IPS-15b (cell line): ENCODE measurements at regions not wholly inside any gene's neighbourhood (a gene's known extent, or its start where the extent isn't known, plus 50 kb on each side); places are given as distances from the start of the nearest gene placed in this dataset.

Experiments
- H3K27me3 ChIP-seq: one replicate; pipeline ENCODE4 v1.6.1; 2013; ENCODE audit warnings: low read length; ENCODE audit not compliant: control insufficient read depth, insufficient read depth
- H3K36me3 ChIP-seq: one replicate; pipeline ENCODE4 v1.6.1; 2013; ENCODE audit warnings: low read length; ENCODE audit not compliant: control insufficient read depth, insufficient read depth
- H3K4me1 ChIP-seq: one replicate; pipeline ENCODE4 v1.6.1; 2013; ENCODE audit warnings: mild to moderate bottlenecking, low read length; ENCODE audit not compliant: control insufficient read depth, insufficient read depth
- H3K4me3 ChIP-seq: one replicate; pipeline ENCODE4 v1.5.1; 2013; ENCODE audit warnings: low read depth, low read length
- H3K9ac ChIP-seq: one replicate; pipeline ENCODE4 v1.6.1; 2013; ENCODE audit warnings: low read depth, mild to moderate bottlenecking, low read length
- H3K9me3 ChIP-seq: one replicate; pipeline ENCODE4 v1.6.1; 2013; ENCODE audit warnings: mild to moderate bottlenecking, low read length; ENCODE audit not compliant: control insufficient read depth, insufficient read depth

DNA sequence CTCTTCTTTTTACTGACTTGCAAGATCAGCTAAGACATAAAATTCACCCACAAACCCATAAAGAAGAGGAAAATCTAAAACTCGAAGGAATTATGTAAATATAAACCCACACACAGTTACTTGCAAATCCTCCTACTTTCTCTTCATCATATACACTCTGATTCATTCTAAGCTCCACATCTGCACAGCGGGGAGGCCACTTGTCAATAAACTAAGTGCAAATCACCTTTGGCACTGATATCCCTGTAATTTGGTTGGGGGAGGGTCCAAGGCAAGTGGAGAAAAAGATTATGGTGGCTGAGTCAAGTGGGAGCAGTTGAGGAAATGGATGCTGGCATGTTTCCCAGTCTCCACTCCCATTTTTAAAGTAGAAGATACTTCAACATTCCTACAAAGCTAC lies 596.5 kb downstream of the MATN1 start:
- no peaks in the 10 kb centered on the region for H3K9me3 ChIP-seq
- no peak overlapping the region for H3K4me3 ChIP-seq
- H3K27me3 ChIP-seq: no peaks in the 10 kb centered on the region
- H3K9ac ChIP-seq: no peak overlapping the region
- H3K36me3 ChIP-seq: no peaks in the 10 kb centered on the region
- H3K4me1 ChIP-seq: no peaks in the 10 kb centered on the region

DNA sequence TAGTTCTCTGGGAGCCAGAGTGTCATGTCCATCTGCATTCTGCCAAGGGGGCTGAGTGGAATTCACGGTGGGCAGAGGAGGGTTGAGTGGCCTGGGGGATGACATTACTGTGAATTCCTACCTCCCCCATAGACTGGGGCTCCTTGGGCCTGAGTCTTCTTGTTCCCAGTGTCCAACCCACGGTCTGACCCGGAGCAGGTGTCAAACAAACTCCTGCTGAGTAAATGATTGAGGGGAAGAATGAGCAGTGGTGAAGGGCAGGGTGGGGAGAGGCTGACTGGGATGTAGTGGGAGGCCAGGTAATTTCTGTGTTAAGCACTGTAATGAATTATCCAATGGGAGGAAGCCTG lies 597.6 kb downstream of the MATN1 start:
- Histone ChIP-seq H3K36me3 (no peaks in the 10 kb centered on the region), H3K4me1 (no peaks in the 10 kb centered on the region), H3K4me3 (no peak overlapping the region), H3K27me3 (no peaks in the 10 kb centered on the region), H3K9ac (no peak overlapping the region), H3K9me3 (no peaks in the 10 kb centered on the region)

DNA sequence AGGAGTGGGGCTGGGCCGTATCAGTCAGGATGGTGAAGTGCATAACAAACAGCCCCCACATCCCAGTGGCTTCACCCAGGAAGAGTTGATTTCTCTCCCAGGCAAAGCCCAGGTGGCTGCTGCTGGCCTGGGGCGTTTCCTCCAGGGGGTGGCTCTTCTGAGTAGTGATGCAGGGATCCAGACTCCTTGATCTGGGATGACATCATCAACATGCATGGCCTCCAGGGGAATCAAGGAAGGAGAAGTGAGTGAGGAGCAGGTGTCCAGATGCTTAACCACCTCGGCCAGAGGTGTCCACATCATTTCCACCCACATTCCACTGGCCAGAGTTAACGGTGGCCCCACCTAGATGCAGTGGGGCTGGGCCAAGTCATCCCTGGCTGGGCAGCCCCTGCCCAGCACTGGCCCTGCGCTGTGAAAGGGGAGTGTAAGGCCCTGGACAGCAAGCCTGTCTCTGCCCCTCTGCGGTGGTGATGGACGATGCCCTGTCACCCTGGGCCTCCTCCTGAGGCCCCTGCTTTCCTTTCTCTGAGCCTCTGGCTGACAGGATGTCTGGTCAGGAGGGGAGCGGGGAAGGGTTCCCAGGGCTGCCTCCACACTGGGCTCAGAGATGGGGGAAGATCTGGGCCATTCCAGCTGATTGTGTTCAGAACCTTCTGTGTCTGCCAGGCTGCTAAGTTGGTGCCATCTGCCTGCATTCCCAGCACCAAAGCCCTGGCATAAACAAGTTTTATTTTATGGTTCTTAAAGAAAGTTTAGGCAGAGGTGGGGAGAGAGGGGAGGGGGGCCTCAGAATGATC lies 598.2 kb downstream of the MATN1 start:
- Histone ChIP-seq H3K36me3 (no peaks in the 10 kb centered on the region), H3K4me3 (no peak overlapping the region), H3K9ac (no peak overlapping the region), H3K9me3 (no peaks in the 10 kb centered on the region), H3K27me3 (no peaks in the 10 kb centered on the region), H3K4me1 (no peaks in the 10 kb centered on the region)

DNA sequence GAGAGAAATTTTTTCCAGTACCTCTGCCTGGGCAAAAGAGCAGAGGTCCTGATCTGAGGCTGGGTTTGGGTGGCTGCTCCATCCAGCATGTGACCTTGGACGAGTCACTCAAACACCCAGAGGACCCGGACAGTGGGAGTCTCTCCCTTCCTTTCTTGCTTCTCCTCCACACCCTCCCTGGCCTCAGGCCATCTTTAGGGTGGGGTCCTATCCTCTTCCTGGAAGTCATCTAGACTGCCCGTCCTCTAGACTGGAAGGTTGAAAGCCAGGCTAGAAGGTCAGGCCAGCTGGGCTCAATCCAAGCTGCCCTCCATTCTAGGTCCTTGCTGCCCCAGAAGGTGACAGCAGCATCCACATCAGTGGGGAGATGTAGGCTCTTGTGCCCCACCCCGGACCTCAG lies 599.5 kb downstream of the MATN1 start:
- Histone ChIP-seq H3K36me3 (no peaks in the 10 kb centered on the region), H3K4me1 (no peaks in the 10 kb centered on the region), H3K4me3 (no peak overlapping the region), H3K9ac (no peak overlapping the region), H3K27me3 (no peaks in the 10 kb centered on the region), H3K9me3 (no peaks in the 10 kb centered on the region)

DNA sequence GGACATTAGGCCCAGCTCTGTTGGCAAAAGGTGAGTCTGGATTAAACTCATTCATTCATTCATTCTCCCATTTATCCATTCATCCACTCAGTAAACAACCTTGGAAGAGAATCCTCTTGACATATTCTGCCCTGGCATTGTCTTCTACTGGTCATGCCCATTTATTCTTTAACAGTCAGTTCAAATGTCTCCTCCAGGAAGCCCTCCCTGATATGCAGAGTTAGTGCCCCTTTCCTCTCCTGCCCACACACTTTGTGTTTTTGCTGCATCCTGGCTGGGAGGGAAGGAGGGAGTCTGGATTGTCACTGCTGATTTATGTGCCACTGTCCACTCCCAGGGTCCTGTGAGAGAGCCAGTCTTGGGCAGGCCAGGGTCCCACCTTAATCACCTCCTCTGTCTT lies 600.3 kb downstream of the MATN1 start:
- Histone ChIP-seq H3K9me3 (no peaks in the 10 kb centered on the region), H3K27me3 (no peaks in the 10 kb centered on the region), H3K9ac (no peak overlapping the region), H3K36me3 (no peaks in the 10 kb centered on the region), H3K4me1 (no peaks in the 10 kb centered on the region), H3K4me3 (no peak overlapping the region)

DNA sequence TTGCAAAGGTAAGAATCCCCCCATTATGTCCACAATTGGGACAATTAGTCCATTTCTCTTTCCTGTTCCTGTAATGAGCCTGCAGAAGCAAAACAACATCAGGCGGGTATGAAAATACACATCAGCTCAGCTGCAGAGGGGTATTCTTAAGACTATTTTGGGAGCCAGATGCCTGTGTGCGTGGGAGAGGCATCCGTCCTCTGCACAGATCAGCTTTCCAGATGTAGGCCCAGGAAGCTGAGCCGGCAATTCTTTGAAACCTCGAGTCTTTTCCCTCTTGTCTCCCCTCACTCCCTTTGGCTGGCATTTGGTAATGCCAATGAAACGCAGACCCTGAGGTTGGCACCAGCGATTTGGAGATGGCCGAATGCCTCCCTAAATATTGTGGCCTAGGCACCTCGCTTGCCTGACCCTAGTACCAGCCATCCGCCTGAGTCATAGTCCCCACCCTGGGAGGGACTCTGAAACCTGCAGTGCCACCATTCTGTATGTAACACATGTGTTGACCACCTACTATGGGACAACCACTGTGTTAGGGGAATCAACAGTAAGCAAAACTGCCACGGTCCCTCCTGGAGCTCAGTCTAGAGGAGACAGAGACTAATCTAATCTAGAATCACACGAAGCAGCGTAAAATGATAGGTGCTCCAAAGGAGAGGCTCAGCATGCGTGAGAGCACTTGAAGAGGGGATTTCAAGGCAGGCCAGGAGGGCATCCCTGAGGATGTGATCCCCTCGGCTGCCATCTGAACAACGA lies 603.0 kb downstream of the MATN1 start:
- no peaks in the 10 kb centered on the region for H3K4me1 ChIP-seq
- no peaks in the 10 kb centered on the region for H3K27me3 ChIP-seq
- H3K9ac ChIP-seq: no peak overlapping the region
- no peaks in the 10 kb centered on the region for H3K36me3 ChIP-seq
- H3K4me3 ChIP-seq: no peak overlapping the region
- no peaks in the 10 kb centered on the region for H3K9me3 ChIP-seq

DNA sequence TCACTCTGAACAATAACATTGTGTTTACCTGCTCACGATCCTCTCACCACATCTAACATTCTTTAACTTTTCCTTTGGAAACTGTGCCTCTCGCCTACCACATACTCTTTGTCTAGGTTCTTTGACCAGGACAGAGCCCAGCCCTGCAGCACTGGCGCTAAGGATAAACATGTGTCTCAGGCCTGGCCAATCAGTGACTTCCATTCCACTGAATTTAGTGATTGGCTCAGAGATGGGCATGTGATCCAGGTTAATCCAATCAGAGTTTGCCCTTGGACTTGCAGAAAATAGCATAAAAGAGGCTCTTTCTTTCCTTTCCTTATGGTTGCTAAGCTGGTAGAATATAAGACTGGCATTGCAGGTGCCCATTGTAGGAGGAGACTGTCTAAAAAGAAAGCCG lies 605.7 kb downstream of the MATN1 start:
- no peaks in the 10 kb centered on the region for H3K36me3 ChIP-seq

DNA sequence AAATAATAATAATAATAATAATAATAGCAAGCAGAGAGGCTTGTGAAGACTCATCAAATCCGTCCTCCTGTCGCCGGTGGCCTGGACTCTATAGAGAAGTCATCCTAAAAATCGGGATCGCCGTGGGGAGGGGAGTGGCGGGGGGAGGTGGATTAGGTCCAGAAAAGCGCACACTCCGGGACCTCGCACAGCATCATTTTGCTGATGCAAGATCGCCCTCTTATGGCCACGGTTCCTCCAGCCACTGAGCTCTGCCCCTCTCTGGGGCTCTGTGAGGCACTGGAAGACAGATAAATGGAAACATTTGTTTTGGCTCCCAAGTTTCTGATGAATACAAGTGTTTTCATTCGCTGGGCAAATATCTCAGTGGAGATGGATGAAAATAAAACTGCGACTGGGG lies 612.0 kb downstream of the MATN1 start:
- no peaks in the 10 kb centered on the region for H3K27me3 ChIP-seq
- H3K4me1 ChIP-seq: no peaks in the 10 kb centered on the region
- H3K4me3 ChIP-seq: no peak overlapping the region
- no peaks in the 10 kb centered on the region for H3K9me3 ChIP-seq
- no peak overlapping the region for H3K9ac ChIP-seq
- H3K36me3 ChIP-seq: no peaks in the 10 kb centered on the region

More for the DNA sequence above, 605.7 kb downstream of the MATN1 start:
- no peak overlapping the region for H3K4me3 ChIP-seq
- H3K9me3 ChIP-seq: no peaks in the 10 kb centered on the region
- H3K4me1 ChIP-seq: no peaks in the 10 kb centered on the region
- H3K9ac ChIP-seq: no peak overlapping the region
- H3K27me3 ChIP-seq: no peaks in the 10 kb centered on the region

DNA sequence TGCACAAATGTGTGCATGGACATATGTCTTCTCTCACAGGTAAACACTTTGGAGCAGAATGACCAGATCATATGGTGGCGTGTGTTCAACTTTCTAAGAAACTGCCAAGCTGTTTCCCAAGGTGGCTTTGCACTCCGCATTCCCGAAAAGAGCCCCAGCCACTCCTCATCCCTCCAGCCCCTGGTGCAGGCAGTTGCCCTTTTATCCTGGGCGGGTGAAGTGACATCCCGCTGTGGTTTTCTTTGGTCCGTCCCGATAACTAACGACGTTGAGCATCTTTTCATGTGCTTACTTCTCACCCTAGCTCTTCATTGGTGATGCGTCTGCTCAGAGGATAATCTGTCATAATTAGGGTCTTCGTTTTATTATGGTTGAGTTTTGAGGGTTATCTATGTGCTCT lies 612.5 kb downstream of the MATN1 start:
- Histone ChIP-seq H3K4me3 (no peak overlapping the region), H3K27me3 (no peaks in the 10 kb centered on the region), H3K9ac (no peak overlapping the region), H3K9me3 (no peaks in the 10 kb centered on the region), H3K4me1 (no peaks in the 10 kb centered on the region), H3K36me3 (no peaks in the 10 kb centered on the region)

DNA sequence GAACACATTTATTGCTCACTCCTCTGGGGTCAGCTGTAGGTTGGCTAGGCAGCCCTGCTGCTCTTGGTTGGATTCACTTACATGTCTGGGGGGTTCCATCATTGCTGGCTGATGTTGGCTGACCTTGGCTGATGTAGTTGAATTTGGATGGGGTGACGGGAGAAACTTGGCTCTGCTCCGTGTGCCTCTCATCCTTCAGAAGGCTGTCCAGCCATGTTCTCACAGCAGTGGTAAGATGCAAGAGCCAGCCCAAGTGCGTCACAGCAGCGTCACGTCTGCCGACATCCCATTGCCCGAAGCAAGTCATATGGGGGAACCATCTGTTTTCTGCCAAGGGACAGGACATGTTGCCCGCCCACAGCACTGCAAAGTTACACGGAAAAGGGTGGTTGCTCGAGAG lies 613.5 kb downstream of the MATN1 start:
- Histone ChIP-seq H3K36me3 (no peaks in the 10 kb centered on the region), H3K9ac (no peak overlapping the region), H3K4me1 (no peaks in the 10 kb centered on the region), H3K27me3 (no peaks in the 10 kb centered on the region), H3K9me3 (no peaks in the 10 kb centered on the region), H3K4me3 (no peak overlapping the region)

DNA sequence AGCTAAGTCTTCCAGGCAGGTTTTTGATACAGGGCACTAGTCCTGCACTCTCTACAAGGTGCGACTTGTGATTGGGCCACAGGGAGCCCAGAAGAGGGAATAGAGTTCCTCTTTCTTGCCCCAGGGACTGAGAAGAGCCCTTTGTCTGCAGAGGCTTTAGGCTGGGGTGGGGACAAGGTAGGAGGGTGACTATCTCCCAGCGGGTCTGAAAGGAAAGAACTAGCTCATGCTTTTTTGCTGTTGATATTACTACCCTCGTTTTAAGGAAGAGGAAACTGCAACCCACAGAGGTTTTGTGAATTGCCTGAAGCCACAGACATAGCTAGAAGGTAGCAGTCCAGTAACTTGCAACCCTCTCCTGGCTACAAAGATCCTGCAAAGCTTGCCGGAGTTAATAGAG lies 615.2 kb downstream of the MATN1 start:
- H3K9ac ChIP-seq: no peak overlapping the region
- H3K36me3 ChIP-seq: no peaks in the 10 kb centered on the region
- H3K4me3 ChIP-seq: no peak overlapping the region
- no peaks in the 10 kb centered on the region for H3K27me3 ChIP-seq
- H3K4me1 ChIP-seq: no peaks in the 10 kb centered on the region
- no peaks in the 10 kb centered on the region for H3K9me3 ChIP-seq

DNA sequence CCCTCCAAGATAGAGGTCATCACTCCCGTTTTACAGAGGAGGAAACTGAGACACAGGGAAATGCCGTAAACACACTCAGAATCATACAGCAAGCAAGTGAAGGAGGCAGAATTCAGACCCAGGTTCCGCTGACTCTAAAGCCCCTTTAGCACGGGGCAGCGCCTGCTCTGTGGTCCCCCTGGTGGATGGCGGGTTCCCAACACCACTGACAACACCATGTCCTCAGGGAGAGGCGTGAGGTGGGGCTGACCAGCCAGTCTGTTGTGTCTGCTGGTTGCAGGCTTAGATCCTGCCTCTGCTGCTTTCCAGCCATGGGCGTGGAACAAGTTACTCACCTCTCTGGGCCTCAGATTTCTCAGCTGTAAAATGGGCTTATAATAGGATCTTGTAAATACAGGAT lies 617.3 kb downstream of the MATN1 start:
- no peaks in the 10 kb centered on the region for H3K4me1 ChIP-seq
- no peak overlapping the region for H3K4me3 ChIP-seq
- no peaks in the 10 kb centered on the region for H3K36me3 ChIP-seq
- H3K27me3 ChIP-seq: no peaks in the 10 kb centered on the region
- H3K9me3 ChIP-seq: no peaks in the 10 kb centered on the region
- H3K9ac ChIP-seq: no peak overlapping the region
